ENCODE measurements at regions not wholly inside any gene's neighbourhood (a gene's known extent, or its start where the extent isn't known, plus 50 kb on each side); places are given as distances from the start of the nearest gene placed in this dataset.

DNA sequence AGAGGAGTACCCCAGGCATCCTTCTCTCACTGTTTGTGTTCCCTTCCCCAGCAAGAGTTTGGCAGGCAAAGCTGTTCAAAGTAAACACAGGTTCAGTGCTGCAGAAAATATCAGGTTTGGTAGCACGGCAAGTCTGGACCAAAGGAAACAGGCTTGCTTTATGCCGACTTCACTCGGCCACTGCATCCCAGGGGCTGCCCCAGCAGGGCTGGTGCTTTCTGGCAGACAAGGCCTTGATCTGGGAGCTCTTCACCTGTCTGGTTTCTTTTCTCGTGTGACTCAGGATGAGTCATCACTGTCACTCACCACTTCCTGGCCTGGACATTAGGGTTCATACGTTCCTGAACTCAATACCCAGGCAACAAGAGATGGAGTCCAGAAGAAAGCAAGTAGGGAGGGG lies 52.6 kb upstream of the NAV2 start:
- TF ChIP-seq EP300 (IDR thresholded peaks at IDR 0.05; ENCODE audit: low read depth), result no peak
- TF ChIP-seq, protein P1, sequence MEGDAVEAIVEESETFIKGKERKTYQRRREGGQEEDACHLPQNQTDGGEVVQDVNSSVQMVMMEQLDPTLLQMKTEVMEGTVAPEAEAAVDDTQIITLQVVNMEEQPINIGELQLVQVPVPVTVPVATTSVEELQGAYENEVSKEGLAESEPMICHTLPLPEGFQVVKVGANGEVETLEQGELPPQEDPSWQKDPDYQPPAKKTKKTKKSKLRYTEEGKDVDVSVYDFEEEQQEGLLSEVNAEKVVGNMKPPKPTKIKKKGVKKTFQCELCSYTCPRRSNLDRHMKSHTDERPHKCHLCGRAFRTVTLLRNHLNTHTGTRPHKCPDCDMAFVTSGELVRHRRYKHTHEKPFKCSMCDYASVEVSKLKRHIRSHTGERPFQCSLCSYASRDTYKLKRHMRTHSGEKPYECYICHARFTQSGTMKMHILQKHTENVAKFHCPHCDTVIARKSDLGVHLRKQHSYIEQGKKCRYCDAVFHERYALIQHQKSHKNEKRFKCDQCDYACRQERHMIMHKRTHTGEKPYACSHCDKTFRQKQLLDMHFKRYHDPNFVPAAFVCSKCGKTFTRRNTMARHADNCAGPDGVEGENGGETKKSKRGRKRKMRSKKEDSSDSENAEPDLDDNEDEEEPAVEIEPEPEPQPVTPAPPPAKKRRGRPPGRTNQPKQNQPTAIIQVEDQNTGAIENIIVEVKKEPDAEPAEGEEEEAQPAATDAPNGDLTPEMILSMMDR (IDR thresholded peaks at IDR 0.05), result no peak

Measured in transverse colon (tissue), 3 donors.